GM19455 (cell line): ENCODE measurements at regions not wholly inside any gene's neighbourhood (a gene's known extent, or its start where the extent isn't known, plus 50 kb on each side); places are given as distances from the start of the nearest gene placed in this dataset.

Experiments
- ATAC-seq: cut with Tn5 transposase; IDR thresholded peaks from one replicate; pipeline ENCODE4 v1.9.1; 2021; ENCODE audit not compliant: unreplicated experiment

- ATAC-seq = no peak
Measured at GRCh38 chr14:65794674-65795279, 382.2 kb downstream of the FUT8 start.

GRCh38 chr14:65798216-65798615 lies 385.7 kb downstream of the FUT8 start:
- no peak for ATAC-seq

GRCh38 chr14:65800694-65801093 lies 388.2 kb downstream of the FUT8 start:
- ATAC-seq = no peak

GRCh38 chr14:65802196-65802595 lies 389.7 kb downstream of the FUT8 start:
- no peak for ATAC-seq

DNA sequence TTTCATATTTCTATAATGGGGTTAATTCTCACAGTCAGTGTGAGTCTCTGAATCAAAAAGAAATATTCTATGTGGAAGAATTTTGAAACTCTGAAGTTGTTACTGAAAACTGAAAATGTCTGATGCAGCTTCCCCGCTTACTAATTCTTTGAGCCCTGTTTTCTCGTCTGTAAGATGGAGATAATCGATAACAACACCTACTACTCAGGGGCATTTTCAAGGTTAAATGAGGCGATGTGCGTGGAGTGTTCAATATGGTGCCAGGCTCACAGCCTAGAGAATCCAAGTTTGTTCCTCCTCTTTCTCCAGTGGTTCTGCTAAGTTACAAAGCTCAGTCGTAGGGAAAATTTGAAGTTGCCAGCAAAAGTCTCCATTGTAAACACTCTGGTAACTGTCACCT lies 391.4 kb downstream of the FUT8 start:
- ATAC-seq = no peak

- no peak for ATAC-seq
Measured at GRCh38 chr14:65804439-65805112, 392.0 kb downstream of the FUT8 start.

DNA sequence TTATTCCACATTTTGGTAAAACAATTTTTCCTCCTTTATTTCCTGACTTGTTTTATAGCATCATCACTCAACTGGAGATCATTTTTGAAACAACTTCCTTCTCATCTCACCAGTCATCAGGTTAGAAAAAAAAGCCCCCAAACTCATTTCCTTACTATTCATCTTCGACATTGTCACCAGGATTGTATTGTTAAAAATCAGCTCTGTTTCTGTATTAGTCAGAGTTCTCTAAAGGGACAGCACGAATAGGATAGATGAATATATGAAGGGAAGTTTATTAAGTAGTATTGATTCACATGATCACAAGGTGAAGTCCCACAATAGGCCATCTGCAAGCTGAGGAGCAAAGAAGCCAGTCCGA lies 392.6 kb downstream of the FUT8 start:
- ATAC-seq = no peak

GRCh38 chr14:65808390-65808789 lies 395.9 kb downstream of the FUT8 start:
- no peak for ATAC-seq

DNA sequence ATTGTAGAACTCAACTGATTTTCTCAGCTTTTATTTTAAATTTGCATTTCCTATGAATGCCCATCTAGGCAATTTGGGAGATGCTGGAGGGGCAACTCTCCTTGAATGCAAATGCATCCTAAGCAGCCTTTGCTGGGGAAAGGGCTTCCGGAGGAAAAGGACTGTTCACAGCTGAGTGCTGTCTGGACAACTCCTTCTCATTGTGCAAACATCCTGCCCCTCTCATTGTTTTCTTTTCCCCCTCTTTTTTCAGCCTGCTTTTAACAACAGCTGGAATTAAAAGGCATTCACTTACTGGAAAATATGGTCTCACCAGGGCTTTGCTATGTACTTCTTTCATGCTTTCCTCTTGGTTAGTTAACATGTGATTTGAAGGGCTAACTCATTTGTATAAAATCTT lies 397.8 kb downstream of the FUT8 start:
- ATAC-seq = no peak

DNA sequence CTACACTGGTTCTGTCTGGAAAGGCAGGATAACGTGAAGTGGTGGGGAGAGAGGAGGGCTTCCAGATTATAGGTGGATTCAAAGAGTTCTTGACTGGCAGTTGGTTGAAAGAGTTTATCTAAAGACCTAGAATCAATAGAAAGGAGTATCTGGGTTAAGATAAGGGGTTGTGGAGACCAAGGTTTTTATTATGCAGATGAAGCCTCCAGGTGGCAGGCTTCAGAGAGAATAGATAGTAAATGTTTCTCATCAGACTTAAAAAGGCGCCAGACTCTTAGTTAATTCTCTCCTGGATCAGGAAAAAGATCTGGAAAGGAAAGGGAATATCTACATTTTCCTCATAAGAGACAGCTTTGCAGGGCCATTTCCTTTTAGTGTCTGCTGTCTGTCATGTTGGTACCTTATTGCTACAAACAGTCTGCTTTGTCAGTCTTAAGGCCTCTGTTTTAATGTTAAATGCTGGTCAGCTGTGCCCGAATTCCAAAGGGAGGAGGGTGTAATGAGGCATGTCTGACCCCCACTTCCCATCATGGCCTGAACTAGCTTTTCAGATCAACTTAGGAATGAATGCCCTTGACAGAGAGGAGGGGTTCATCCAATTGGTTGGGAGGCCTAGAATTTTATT lies 401.3 kb downstream of the FUT8 start:
- no peak for ATAC-seq

GRCh38 chr14:65815127-65815526 lies 402.6 kb downstream of the FUT8 start:
- no peak for ATAC-seq

GRCh38 chr14:65817011-65817410 lies 404.5 kb downstream of the FUT8 start:
- no peak for ATAC-seq

GRCh38 chr14:65819569-65819968 lies 407.0 kb downstream of the FUT8 start:
- ATAC-seq = no peak

GRCh38 chr14:65821224-65821753 lies 408.8 kb downstream of the FUT8 start:
- ATAC-seq = no peak

DNA sequence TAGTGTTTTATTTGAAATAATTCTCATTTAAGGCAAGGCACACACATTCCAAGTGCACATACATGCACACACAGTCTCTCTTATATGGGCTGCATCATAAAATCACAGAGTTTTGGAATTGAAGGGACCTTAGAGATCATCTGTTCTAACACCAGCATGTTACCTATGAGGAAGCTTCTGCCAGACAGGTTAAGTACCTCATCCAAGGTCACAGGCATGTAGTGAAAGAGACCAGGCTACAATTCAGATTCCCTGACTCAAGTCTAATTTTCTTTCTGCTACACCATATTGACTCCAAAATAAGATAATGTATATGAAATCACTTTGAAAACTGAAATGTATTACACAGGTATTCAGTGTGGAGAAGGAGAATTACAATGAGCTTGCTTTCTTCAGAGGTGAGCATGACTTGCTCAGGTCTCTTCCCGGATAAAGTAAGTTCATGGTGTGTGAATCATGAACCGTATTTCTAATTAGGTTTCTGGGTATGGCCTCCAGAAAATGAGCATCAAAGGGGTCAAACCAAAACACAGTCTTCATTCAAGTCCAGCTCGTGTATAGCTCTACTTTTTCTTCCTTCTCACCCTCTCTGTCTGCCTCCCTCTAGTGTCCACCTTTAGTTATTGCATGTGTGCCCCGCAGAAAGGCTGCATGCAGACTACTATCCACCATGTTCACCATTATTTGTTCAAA lies 411.9 kb downstream of the FUT8 start:
- ATAC-seq = peak; percentile 76

DNA sequence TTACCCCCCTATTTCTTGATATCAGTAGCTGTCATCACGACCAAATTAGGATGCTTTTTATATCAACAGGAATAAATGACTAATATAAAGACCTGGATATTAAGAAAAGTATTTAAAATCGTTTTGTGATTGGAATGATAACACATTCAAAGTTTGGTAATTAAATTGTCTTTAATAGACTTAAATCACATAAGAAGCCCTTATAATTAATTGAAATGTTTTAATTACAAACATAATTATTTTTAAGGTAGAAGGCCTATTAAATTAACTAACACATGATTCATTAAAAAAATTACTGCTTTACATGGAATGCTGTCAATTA lies 412.4 kb downstream of the FUT8 start:
- ATAC-seq = no peak

DNA sequence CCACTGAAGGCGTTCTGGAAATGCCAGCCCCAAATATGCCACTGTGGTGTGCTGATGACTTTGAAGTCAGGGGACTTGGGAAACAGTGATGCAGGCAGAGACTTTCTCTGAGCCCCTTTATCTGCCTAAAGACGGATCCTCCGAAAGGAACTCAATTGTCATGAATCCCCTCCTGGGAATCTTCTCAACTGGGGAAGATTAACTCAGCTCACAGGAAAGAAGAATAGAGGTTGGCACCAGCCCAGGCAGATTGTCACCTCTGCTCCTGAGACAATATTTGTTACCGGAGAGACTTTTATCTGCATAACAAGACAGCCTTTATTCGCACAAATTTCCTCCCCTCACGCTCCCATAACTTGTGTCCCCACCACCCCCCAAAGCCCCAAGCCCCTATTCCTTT lies 414.4 kb downstream of the FUT8 start:
- no peak for ATAC-seq

GRCh38 chr14:65827520-65827919 lies 415.0 kb downstream of the FUT8 start:
- ATAC-seq = no peak

DNA sequence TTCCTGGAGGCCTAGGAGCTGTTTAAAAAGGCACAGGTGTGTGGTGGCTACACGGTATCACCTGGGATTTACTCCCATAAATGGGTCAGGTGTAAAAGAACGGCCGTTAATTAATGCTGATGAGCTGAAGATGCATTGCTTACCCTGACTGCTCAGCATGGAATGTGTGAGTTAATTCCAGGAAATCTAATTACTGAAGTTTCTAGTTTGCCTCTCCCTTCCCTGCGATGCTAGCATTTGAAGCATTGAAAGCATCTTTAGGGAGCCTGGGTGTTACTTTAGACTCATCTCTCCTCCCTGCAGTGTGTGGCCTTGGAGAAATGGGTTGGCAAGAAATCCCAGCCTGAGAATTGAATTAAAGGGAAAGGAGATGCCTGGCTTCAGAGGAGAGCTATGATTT lies 415.9 kb downstream of the FUT8 start:
- no peak for ATAC-seq

GRCh38 chr14:65832431-65833266 lies 420.1 kb downstream of the FUT8 start:
- ATAC-seq = no peak

DNA sequence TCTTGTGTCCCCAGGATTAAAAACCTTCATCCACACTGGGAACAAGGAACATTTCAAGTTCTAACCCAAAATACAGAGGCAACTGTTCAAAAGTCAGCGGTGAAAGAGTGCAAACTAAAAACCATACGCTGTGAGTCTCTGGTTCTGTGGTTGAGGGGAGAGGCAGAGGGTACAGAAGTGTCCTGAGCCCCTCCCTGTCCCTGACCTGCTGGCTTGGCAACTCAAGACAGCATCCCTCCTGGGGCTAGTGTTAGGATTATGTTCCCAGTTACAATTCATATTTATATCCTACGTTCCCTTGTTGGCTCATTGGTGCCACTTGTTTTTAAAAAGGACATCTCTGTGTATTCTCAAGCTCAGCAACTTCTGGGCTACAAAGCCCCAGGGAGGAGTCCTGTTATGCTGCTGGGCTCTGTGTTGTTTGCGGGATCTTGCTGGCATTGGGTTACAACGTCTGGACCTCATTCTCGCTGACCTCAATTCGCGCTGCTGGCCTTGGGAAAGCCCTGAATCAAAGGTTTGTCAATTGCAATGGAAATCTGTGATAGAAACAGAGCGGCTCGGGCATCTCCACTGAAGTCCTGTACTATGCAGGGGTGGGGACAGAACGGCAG lies 420.8 kb downstream of the FUT8 start:
- ATAC-seq = no peak
